C4-2B (cell line): ENCODE measurements at regions not wholly inside any gene's neighbourhood (a gene's known extent, or its start where the extent isn't known, plus 50 kb on each side); places are given as distances from the start of the nearest gene placed in this dataset.
"Not testable (repeated sequence)": the region's sequence is repeated elsewhere in the genome, so short reads cannot be mapped to it uniquely, and the experiment has no call there.

Source experiments
- ZFX ChIP-seq: fragments of 450-650 bp; IDR thresholded peaks from 2 replicates; pipeline ENCODE4 v1.6.1; 2017
- TF ChIP-seq, protein P1 (sequence below): fragments of 450-650 bp; conservative IDR thresholded peaks from 2 replicates; pipeline ENCODE4 v1.5.1; 2017; ENCODE audit warnings: mild to moderate bottlenecking

DNA sequence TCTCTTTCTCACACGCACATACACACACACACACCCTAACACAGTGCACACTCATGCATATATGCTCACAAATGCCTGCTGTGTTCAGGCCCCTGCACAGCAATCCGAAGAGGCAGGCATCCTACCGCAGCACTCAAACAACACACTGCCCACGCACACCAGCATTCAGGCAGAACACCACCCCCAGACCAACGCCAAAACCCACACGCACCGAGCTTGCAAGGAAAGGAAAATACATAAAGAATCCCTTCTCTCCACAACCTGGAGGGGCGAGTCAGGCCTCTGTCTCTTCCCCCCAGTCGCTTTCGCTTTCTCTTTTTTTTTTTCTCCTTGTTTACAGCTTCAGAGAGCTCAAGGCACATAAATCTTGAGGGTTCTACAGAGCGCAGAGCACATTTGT, 968.4 kb upstream of the DEFB115 start:
- TF ChIP-seq, protein P1, sequence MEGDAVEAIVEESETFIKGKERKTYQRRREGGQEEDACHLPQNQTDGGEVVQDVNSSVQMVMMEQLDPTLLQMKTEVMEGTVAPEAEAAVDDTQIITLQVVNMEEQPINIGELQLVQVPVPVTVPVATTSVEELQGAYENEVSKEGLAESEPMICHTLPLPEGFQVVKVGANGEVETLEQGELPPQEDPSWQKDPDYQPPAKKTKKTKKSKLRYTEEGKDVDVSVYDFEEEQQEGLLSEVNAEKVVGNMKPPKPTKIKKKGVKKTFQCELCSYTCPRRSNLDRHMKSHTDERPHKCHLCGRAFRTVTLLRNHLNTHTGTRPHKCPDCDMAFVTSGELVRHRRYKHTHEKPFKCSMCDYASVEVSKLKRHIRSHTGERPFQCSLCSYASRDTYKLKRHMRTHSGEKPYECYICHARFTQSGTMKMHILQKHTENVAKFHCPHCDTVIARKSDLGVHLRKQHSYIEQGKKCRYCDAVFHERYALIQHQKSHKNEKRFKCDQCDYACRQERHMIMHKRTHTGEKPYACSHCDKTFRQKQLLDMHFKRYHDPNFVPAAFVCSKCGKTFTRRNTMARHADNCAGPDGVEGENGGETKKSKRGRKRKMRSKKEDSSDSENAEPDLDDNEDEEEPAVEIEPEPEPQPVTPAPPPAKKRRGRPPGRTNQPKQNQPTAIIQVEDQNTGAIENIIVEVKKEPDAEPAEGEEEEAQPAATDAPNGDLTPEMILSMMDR: not testable (repeated sequence)
- TF ChIP-seq ZFX: not testable (repeated sequence)
